HL-60 (cell line): ENCODE measurements at regions not wholly inside any gene's neighbourhood (a gene's known extent, or its start where the extent isn't known, plus 50 kb on each side); places are given as distances from the start of the nearest gene placed in this dataset.

Source experiments
- DNase-seq, 2 experiments: peaks; one replicate each; pipeline ENCODE4 v3.0.0-alpha.2; 2010 to 2020; ENCODE audit warnings: low read depth in 1 of 2, low spot score in 1 of 2
- H3K27ac ChIP-seq: fragments of 250-450 bp; sonication (Bioruptor Pico); replicated peaks from 2 replicates; pipeline ENCODE4 v1.5.1; 2020; ENCODE audit warnings: mild to moderate bottlenecking, moderate library complexity
- H3K27me3 ChIP-seq: fragments of 250-450 bp; sonication (Bioruptor Pico); 2 replicates; pipeline ENCODE4 v1.5.1; 2021; ENCODE audit warnings: mild to moderate bottlenecking, moderate library complexity; ENCODE audit not compliant: insufficient read depth, poor library complexity, severe bottlenecking
- H3K4me3 ChIP-seq: replicated peaks from 2 replicates; pipeline ENCODE4 v1.5.1; 2011; ENCODE audit warnings: mild to moderate bottlenecking, control low read depth, low read length; ENCODE audit not compliant: insufficient read depth
- CTCF ChIP-seq: IDR thresholded peaks from one replicate; pipeline ENCODE4 v1.5.1; 2011; ENCODE audit warnings: low read length, control low read depth, inconsistent platforms; ENCODE audit not compliant: insufficient read depth
- GABPA ChIP-seq: IDR thresholded peaks from 2 replicates; pipeline ENCODE4 v1.6.1; 2012; ENCODE audit warnings: low read depth
- POLR2AphosphoS5 ChIP-seq: IDR thresholded peaks from 2 replicates; pipeline ENCODE4 v1.6.1; 2012; ENCODE audit warnings: low read depth
- REST ChIP-seq: IDR thresholded peaks from 2 replicates; pipeline ENCODE4 v1.6.1; 2012; ENCODE audit warnings: low read depth; ENCODE audit not compliant: insufficient replicate concordance
- SPI1 ChIP-seq: IDR thresholded peaks from 2 replicates; pipeline ENCODE4 v1.6.1; 2012; ENCODE audit warnings: low read depth, mild to moderate bottlenecking, borderline replicate concordance

DNA sequence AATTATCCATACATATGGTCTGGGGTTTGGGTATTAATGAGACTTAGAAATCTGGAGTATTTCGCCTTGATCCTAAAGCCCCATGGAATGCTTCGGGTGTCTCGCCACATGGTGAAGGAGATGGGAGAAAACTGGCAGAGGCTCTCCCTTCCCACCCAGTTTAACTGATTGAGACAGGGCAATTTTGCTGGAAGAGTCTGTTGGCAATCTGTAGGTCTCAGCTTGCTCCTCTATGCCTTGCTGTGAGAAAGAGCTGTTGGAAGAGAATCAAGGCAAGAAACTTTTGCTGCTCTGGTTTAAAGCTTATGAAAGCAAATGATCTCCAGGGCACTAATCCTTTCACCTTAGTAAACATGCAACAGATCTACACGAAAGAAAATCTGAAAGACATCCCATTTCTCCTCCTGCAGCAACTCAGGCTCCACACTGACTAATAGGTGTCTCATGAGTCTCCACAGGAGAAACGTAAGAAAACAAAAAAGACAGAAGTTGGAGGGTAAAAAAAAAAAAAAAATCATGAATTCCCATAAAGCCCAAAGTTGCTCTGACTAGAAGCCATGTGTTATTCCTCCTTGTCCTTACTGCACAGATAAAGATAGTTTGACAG, 369.9 kb downstream of the EFNA5 start:
- H3K4me3 ChIP-seq = no peak overlapping the region
- H3K27ac ChIP-seq = no peak overlapping the region
- TF ChIP-seq POLR2AphosphoS5 (no peak), SPI1 (no peak), GABPA (no peak), CTCF (no peak)
- H3K27me3 ChIP-seq = no peaks in the 10 kb centered on the region
- DNase-seq = no peak

- no peak for TF ChIP-seq GABPA
- TF ChIP-seq SPI1 = no peak
- TF ChIP-seq REST = no peak
- TF ChIP-seq CTCF = no peak
- no peak for TF ChIP-seq POLR2AphosphoS5
- H3K4me3 ChIP-seq = no peak overlapping the region
- H3K27ac ChIP-seq = no peak overlapping the region
- H3K27me3 ChIP-seq = no peaks in the 10 kb centered on the region
- DNase-seq = no peak
Measured at GRCh38 chr5:107296572-107296971, 374.2 kb downstream of the EFNA5 start.

DNA sequence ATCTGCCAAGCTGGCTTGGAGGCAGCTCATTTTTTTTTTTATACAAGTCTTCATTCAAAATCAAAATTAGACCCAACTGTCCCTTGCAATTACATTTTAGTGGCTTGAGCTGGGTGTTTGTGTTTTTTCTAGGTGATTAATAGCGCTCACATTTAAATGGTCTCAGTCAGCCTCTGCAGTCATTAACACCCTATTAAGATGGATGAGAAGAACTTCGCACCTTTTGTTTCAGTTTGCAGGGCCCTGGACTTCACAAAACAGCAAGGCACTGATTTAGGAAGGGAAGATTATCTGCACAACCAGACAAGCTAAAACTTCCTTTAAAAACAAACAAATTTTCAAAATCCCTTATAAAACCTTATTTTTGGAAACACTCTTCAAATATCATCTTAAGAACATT, 374.8 kb downstream of the EFNA5 start:
- TF ChIP-seq SPI1 (no peak), POLR2AphosphoS5 (no peak), CTCF (no peak), GABPA (no peak), REST (no peak)
- Histone ChIP-seq H3K27me3 (no peaks in the 10 kb centered on the region), H3K4me3 (no peak overlapping the region), H3K27ac (no peak overlapping the region)
- DNase-seq = no peak

- Histone ChIP-seq H3K27me3 (no peaks in the 10 kb centered on the region), H3K4me3 (no peak overlapping the region), H3K27ac (no peak overlapping the region)
- no peak for TF ChIP-seq SPI1
- TF ChIP-seq GABPA = no peak
- TF ChIP-seq POLR2AphosphoS5 = no peak
- no peak for TF ChIP-seq REST
- TF ChIP-seq CTCF = no peak
- DNase-seq = no peak
Measured at GRCh38 chr5:107294669-107295068, 376.1 kb downstream of the EFNA5 start.
